Renal pelvis (tissue), 1 donor: ENCODE measurements at regions not wholly inside any gene's neighbourhood (a gene's known extent, or its start where the extent isn't known, plus 50 kb on each side); places are given as distances from the start of the nearest gene placed in this dataset.
"Not testable (repeated sequence)": the region's sequence is repeated elsewhere in the genome, so short reads cannot be mapped to it uniquely, and the experiment has no call there.

Experiments used
- DNase-seq: peaks from one replicate; pipeline ENCODE4 v3.0.0-alpha.2; 2013

GRCh38 chr3:22691856-22692628 lies 511.1 kb upstream of the UBE2E2 start:
- no peak for DNase-seq

DNA sequence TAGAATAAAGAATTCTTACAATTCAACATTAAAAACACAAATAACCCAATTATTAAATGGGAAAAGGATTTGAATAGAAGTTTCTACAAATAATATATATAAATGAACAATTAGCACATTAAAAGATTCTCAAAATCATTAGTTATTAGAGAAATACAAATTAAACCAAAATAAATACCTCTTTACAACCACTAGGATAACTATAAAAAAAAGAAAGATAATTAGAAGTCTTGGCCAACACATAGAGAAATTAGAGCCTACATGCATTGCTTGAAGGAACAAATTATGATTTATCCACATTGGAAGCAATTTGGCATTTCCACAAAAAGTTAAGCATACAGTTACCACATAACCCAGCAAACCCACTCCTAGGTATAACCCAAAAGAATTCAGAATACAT lies 502.3 kb upstream of the UBE2E2 start:
- DNase-seq, result no peak

GRCh38 chr3:22704166-22704565 lies 499.0 kb upstream of the UBE2E2 start:
- DNase-seq, result no peak

GRCh38 chr3:22704571-22705354 lies 498.4 kb upstream of the UBE2E2 start:
- DNase-seq, result no peak

DNA sequence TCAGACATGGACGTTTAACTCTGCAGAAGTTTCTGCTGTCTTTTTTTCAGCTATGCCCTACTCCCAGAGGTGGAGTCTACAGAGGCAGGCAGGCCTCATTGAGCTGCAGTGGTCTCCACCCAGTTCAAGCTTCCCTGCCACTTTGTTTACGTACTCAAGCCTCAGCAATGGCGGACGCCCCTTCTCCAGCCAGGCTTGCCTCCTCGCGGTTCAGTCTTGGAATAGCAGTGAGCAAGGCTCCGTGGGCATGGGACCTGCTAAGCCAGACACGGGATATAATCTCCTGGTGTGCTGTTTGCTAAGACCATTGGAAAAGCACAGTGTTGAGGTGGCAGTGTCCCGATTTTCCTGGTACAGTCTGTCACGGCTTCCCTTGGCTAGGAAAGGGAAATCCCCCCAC lies 496.2 kb upstream of the UBE2E2 start:
- DNase-seq, result not testable (repeated sequence)

- no peak for DNase-seq
Measured at GRCh38 chr3:22713936-22714335, 489.2 kb upstream of the UBE2E2 start.

DNA sequence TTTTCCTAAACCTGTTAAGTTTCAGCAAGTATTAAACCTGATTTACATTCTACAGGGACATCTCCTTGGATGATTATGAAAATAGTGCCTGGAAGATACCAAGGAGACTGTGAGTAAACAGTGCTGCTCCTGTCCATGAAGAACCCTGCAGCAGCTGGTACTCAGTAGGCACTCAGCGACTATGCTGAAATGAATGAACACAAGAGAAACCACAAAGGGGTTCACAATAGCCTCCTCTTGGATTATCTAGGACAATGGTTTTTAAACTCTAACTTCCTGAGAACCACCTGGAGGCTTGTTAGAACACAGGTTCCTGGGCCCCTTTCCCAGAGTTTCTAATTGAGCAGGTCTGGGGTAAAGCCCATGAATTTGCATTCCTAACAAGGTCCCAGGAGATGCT lies 488.4 kb upstream of the UBE2E2 start:
- no peak for DNase-seq

GRCh38 chr3:22720596-22720995 lies 482.5 kb upstream of the UBE2E2 start:
- DNase-seq, result no peak

- no peak for DNase-seq
Measured at GRCh38 chr3:22724420-22724819, 478.7 kb upstream of the UBE2E2 start.

DNA sequence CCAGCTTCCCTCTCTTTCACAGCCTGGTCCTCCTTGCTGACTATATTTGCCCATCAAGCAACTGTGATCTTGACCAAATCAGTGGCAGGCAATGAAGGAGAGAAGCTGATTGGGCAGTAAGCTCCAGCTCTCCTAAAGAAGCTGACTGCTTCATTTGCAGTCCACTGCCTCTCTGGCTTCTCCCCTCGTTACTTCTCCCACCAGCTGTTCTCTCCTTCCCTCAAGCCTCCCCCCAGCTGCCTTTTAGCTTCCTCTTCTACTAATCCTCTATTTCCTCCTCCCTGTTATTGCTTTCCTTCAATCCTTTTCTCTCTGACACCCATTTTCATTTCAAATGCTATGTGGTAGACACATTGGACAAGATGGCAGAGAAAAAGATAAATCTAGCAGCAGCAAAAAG lies 474.7 kb upstream of the UBE2E2 start:
- DNase-seq, result no peak

GRCh38 chr3:22729212-22729611 lies 473.9 kb upstream of the UBE2E2 start:
- DNase-seq, result no peak

- no peak for DNase-seq
Measured at GRCh38 chr3:22729981-22730380, 473.1 kb upstream of the UBE2E2 start.

- no peak for DNase-seq
Measured at GRCh38 chr3:22730701-22731100, 472.4 kb upstream of the UBE2E2 start.

GRCh38 chr3:22731901-22732300 lies 471.2 kb upstream of the UBE2E2 start:
- no peak for DNase-seq

DNA sequence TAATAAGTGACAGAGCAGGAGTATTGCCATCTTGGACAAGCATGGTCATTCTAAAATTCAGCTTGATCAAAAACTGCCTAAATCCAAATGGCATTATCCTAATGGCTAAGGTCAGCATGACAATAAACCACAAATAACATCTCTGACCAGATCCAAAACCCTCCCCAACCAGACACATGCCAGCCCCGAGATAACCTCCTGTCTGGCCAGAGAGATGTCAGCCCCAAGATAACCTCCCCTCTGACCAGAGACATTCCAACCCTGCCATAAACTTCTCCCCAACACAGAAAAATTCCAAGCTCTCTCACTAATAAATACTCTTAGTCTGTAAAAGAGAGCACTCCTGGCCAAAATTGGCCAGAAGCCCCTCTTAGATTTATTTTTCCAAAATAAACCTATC lies 470.5 kb upstream of the UBE2E2 start:
- DNase-seq, result no peak

- DNase-seq, result peak; percentile 36
Measured at GRCh38 chr3:22734207-22734606, 468.9 kb upstream of the UBE2E2 start.

GRCh38 chr3:22734756-22735155 lies 468.4 kb upstream of the UBE2E2 start:
- DNase-seq, result no peak

DNA sequence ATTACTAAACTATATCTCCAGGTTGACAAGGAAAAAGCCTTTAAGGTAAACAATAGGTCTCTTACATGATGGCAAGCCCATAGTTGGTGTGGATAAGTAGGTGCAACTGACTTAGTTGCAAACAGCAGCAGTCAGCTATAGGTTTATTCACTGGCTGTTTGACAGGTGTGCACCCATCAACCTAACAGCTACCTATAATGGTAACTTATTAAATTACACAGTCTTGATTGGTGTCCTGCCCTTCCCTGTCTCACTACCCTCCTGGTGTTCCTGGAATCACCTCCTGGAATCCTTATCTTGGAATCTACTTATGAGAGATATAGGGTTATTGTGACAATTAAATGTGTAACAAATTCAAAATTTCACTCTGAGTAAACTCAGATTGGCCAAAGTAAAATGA lies 467.8 kb upstream of the UBE2E2 start:
- no peak for DNase-seq

- DNase-seq, result not testable (repeated sequence)
Measured at GRCh38 chr3:22743386-22743785, 459.7 kb upstream of the UBE2E2 start.

DNA sequence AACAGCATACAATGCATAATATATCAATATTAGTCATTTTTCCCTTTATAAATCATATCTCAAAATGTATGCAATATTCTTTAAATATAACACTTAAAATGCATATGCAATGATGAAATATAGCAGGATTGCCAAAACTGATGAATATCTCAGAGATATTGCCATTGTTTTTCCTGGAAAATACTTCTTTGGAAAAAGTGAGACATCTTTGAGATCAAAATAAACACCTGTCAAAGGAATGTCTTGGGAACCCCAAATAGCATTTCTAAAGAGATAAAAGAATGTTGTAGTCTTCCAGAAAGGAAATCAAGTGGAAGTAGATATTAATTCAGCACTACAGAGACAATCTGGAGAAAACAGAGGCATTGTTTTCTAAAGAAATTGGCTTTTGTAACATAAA lies 457.8 kb upstream of the UBE2E2 start:
- no peak for DNase-seq

- DNase-seq, result no peak
Measured at GRCh38 chr3:22746221-22746620, 456.9 kb upstream of the UBE2E2 start.

DNA sequence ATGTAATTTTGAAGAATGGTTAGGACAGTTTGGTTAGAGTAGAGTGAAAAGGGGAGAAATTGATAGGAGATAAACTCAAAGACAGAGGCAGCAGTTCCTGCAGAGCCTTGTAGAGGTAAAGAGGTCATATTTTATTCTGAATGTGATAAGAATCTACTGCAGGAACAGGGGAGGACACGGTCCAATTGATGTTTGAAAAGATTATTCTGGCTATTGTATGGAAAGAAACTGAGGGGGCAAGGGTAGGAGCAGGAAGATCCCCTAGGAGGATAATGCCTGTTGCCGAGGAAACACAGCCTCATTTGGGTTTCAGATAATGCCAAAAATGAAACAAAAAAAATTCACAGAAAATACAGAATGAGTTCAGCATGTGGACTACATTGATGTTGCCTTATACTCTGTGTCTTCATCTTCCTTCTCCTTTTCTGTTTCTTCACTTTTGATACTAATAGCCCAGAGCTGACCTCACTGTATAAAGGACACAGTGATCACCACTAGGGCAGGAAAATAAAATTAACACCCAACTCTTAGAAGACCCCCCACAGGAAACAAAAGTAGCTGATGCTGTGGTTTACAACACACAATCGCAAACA lies 454.6 kb upstream of the UBE2E2 start:
- no peak for DNase-seq
